Neural crest cell (in vitro differentiated cells): ENCODE measurements at regions not wholly inside any gene's neighbourhood (a gene's known extent, or its start where the extent isn't known, plus 50 kb on each side); places are given as distances from the start of the nearest gene placed in this dataset.

Source experiments
- DNase-seq: peaks from one replicate; pipeline ENCODE4 v3.0.0; 2021; ENCODE audit warnings: low read depth, mixed read lengths, low spot score
- H3K27ac Mint-ChIP-seq: one replicate; pipeline ENCODE4 v1.8.0; 2021; ENCODE audit warnings: mild to moderate bottlenecking, mixed read lengths; ENCODE audit not compliant: unreplicated experiment
- H3K27me3 Mint-ChIP-seq: 2 replicates; pipeline ENCODE4 v1.8.0; 2021; ENCODE audit warnings: low read depth, mild to moderate bottlenecking, mixed read lengths
- H3K36me3 Mint-ChIP-seq: 2 replicates; pipeline ENCODE4 v1.8.0; 2021; ENCODE audit warnings: low read depth, mild to moderate bottlenecking, mixed read lengths
- H3K4me1 Mint-ChIP-seq: 2 replicates; pipeline ENCODE4 v1.8.0; 2021; ENCODE audit warnings: mixed read lengths
- H3K4me3 Mint-ChIP-seq: one replicate; pipeline ENCODE4 v1.8.0; 2021; ENCODE audit warnings: mild to moderate bottlenecking, mixed read lengths
- H3K9me3 Mint-ChIP-seq: 2 replicates; pipeline ENCODE4 v1.8.0; 2021; ENCODE audit warnings: mixed read lengths
- CTCF ChIP-seq: fragments of 200-600 bp; sonication (generic); conservative IDR thresholded peaks from 2 replicates; pipeline ENCODE4 v1.5.0; 2021; ENCODE audit warnings: antibody characterized with exemption, mild to moderate bottlenecking

- no peaks in the 10 kb centered on the region for H3K27me3 Mint-ChIP-seq
- H3K36me3 Mint-ChIP-seq = no peaks in the 10 kb centered on the region
- no peak for TF ChIP-seq CTCF
- peaks cover 2% of the 10 kb centered on the region for H3K4me1 Mint-ChIP-seq
- H3K9me3 Mint-ChIP-seq = peaks cover 3% of the 10 kb centered on the region
- no peak overlapping the region for H3K4me3 Mint-ChIP-seq
- peak overlapping the region; percentile 53 for H3K27ac Mint-ChIP-seq
- no peak for DNase-seq
Observed at GRCh38 chr18:34959989-34960388, 81.2 kb upstream of the MAPRE2 start.

- H3K9me3 Mint-ChIP-seq = no peaks in the 10 kb centered on the region
- no peak overlapping the region for H3K27ac Mint-ChIP-seq
- DNase-seq = no peak
- no peak overlapping the region for H3K4me3 Mint-ChIP-seq
- peaks cover 4% of the 10 kb centered on the region for H3K4me1 Mint-ChIP-seq
- no peaks in the 10 kb centered on the region for H3K27me3 Mint-ChIP-seq
- no peaks in the 10 kb centered on the region for H3K36me3 Mint-ChIP-seq
- TF ChIP-seq CTCF = no peak
Observed at GRCh38 chr18:34965108-34965507, 76.1 kb upstream of the MAPRE2 start.

- H3K4me1 Mint-ChIP-seq = peaks cover 4% of the 10 kb centered on the region
Observed at GRCh38 chr18:34965566-34965965, 75.6 kb upstream of the MAPRE2 start.

GRCh38 chr18:34970106-34970505 lies 71.1 kb upstream of the MAPRE2 start:
- no peak overlapping the region for H3K4me3 Mint-ChIP-seq
- DNase-seq = no peak
- H3K27me3 Mint-ChIP-seq = peaks cover 36% of the 10 kb centered on the region
- peaks cover 1% of the 10 kb centered on the region for H3K4me1 Mint-ChIP-seq
- no peaks in the 10 kb centered on the region for H3K9me3 Mint-ChIP-seq
- H3K27ac Mint-ChIP-seq = no peak overlapping the region
- TF ChIP-seq CTCF = no peak
- H3K36me3 Mint-ChIP-seq = no peaks in the 10 kb centered on the region

More at GRCh38 chr18:34965566-34965965, 75.6 kb upstream of the MAPRE2 start:
- H3K36me3 Mint-ChIP-seq = no peaks in the 10 kb centered on the region
- H3K4me3 Mint-ChIP-seq = no peak overlapping the region
- no peak for TF ChIP-seq CTCF
- peaks cover 3% of the 10 kb centered on the region for H3K27me3 Mint-ChIP-seq
- H3K27ac Mint-ChIP-seq = no peak overlapping the region
- H3K9me3 Mint-ChIP-seq = no peaks in the 10 kb centered on the region
- DNase-seq = no peak

GRCh38 chr18:34971313-34971712 lies 69.9 kb upstream of the MAPRE2 start:
- H3K36me3 Mint-ChIP-seq = no peaks in the 10 kb centered on the region
- DNase-seq = no peak
- H3K4me1 Mint-ChIP-seq = peaks cover 5% of the 10 kb centered on the region
- peaks cover 47% of the 10 kb centered on the region for H3K27me3 Mint-ChIP-seq
- TF ChIP-seq CTCF = no peak
- no peaks in the 10 kb centered on the region for H3K9me3 Mint-ChIP-seq
- no peak overlapping the region for H3K27ac Mint-ChIP-seq
- H3K4me3 Mint-ChIP-seq = no peak overlapping the region
